GM12878 (cell line): ENCODE measurements at regions not wholly inside any gene's neighbourhood (a gene's known extent, or its start where the extent isn't known, plus 50 kb on each side); places are given as distances from the start of the nearest gene placed in this dataset.

ENCODE experiments used
- ATAC-seq: fragments of 200-7000 bp; cut with Tn5 transposase; 3 replicates; pipeline ENCODE4 v1.9.1; 2020; ENCODE audit warnings: mild to moderate bottlenecking, moderate library complexity
- BruUV-seq: library from RNA; stranded (reverse); fragments of 400-500 nt; replicated peaks from 2 replicates; lab custom pipeline; 2021; lab: Mats Ljungman, UMichigan
- CTCF ChIA-PET: fragments of 300-600 bp; sonication (Branson Sonifier 250); formaldehyde crosslinking; extraction: SDS; loops from one replicate; lab custom pipeline; 2021; ENCODE audit warnings: inconsistent platforms; lab: Yijun Ruan, JAX
- POLR2A ChIA-PET: fragments of 350-600 bp; formaldehyde crosslinking; extraction: SDS; loops from one replicate; lab custom pipeline; 2021; ENCODE audit warnings: inconsistent platforms; lab: Charles Lee
- RAD21 ChIA-PET: fragments of 300-600 bp; sonication (Branson Sonifier 250); formaldehyde crosslinking; loops from one replicate; lab custom pipeline; 2023; ENCODE audit warnings: antibody characterized with exemption; ENCODE audit not compliant: unreplicated experiment; lab: Charles Lee
- SMC1A ChIA-PET: fragments of 300-600 bp; sonication (Branson Sonifier 250); formaldehyde crosslinking; loops from one replicate; lab custom pipeline; 2023; ENCODE audit not compliant: unreplicated experiment, uncharacterized antibody; lab: Charles Lee
- DNase-seq: peaks from one replicate; pipeline ENCODE4 v3.0.0-alpha.2; 2011; ENCODE audit warnings: low read depth, low spot score
- FAIRE-seq: peaks from 3 replicates; lab custom pipeline; 2011; peaks lifted over from hg19 to GRCh38; lab: Jason Lieb, UNC
- H2AFZ ChIP-seq: 2 replicates; pipeline ENCODE4 v1.6.0; 2011; ENCODE audit warnings: low read depth, low read length, control low read depth; ENCODE audit not compliant: control insufficient read depth
- H3K27ac ChIP-seq: 2 replicates; pipeline ENCODE4 v1.5.1; 2011; ENCODE audit warnings: control low read depth; ENCODE audit not compliant: control insufficient read depth, insufficient read depth
- H3K27me3 ChIP-seq, 2 experiments: replicated peaks in 1 of 2; 2 replicates each; pipeline versions ENCODE4 v1.6.0 to v1.6.1; 2011; ENCODE audit warnings: low read length in 1 of 2; ENCODE audit not compliant: control insufficient read depth in 2 of 2, insufficient read depth in 2 of 2
- H3K36me3 ChIP-seq, 2 experiments: 2 replicates each; pipeline ENCODE4 v1.5.1; 2011; ENCODE audit warnings: low read length in 1 of 2; ENCODE audit not compliant: control insufficient read depth in 2 of 2, insufficient read depth in 2 of 2
- H3K4me1 ChIP-seq: 2 replicates; pipeline ENCODE4 v1.6.1; 2011; ENCODE audit warnings: mild to moderate bottlenecking, low read length, moderate library complexity, mixed read lengths; ENCODE audit not compliant: control insufficient read depth, insufficient read depth
- H3K4me2 ChIP-seq: 2 replicates; pipeline ENCODE4 v1.6.0; 2011; ENCODE audit warnings: control low read depth; ENCODE audit not compliant: control insufficient read depth, insufficient read depth
- H3K4me3 ChIP-seq: fragments of 200-600 bp; sonication (generic); 2 replicates; pipeline ENCODE4 v1.5.1; 2016
- H3K79me2 ChIP-seq: 2 replicates; pipeline ENCODE4 v1.6.0; 2011; ENCODE audit warnings: low read length; ENCODE audit not compliant: control insufficient read depth, insufficient read depth
- H3K9ac ChIP-seq: 2 replicates; pipeline ENCODE4 v1.8.0; 2011; ENCODE audit warnings: low read length, control low read depth, mixed read lengths; ENCODE audit not compliant: control insufficient read depth, insufficient read depth
- H3K9me3 ChIP-seq: replicated peaks from 3 replicates; pipeline ENCODE4 v1.5.1; 2011; ENCODE audit warnings: mild to moderate bottlenecking, low read length; ENCODE audit not compliant: control insufficient read depth, insufficient read depth
- H4K20me1 ChIP-seq: 2 replicates; pipeline ENCODE4 v1.6.0; 2011; ENCODE audit not compliant: control insufficient read depth, insufficient read depth
- BMI1 ChIP-seq: fragments of 450-650 bp; IDR thresholded peaks from 2 replicates; pipeline ENCODE4 v1.6.1; 2016; ENCODE audit warnings: mild to moderate bottlenecking, moderate library complexity, borderline replicate concordance
- CEBPZ ChIP-seq: fragments of 150-350 bp; IDR thresholded peaks from 2 replicates; pipeline ENCODE4 v1.6.1; 2016; ENCODE audit warnings: low read depth, low read length
- EED ChIP-seq: sonication (generic); IDR thresholded peaks from 2 replicates; pipeline ENCODE4 v1.6.1; 2016; ENCODE audit warnings: antibody characterized with exemption, low read depth
- MAX ChIP-seq: IDR thresholded peaks from 2 replicates; pipeline ENCODE4 v1.6.1; 2012; ENCODE audit warnings: low read depth, low read length, improper control_type of control experiment
- MTA2 ChIP-seq: fragments of 450-650 bp; IDR thresholded peaks from 2 replicates; pipeline ENCODE4 v1.6.1; 2016; ENCODE audit warnings: low read depth, mild to moderate bottlenecking, moderate library complexity
- RFX5 ChIP-seq: IDR thresholded peaks from 2 replicates; pipeline ENCODE4 v1.6.1; 2011; ENCODE audit warnings: low read depth, low read length, improper control_type of control experiment
- WGBS: methylation state at CpG from one replicate; pipeline ENCODE4 v1.1.6; 2016; ENCODE audit warnings: low lambda C conversion rate; ENCODE audit not compliant: insufficient replicate concordance, insufficient coverage; ENCODE audit errors: missing lambda C conversion rate; 5-methylcytosine and 5-hydroxymethylcytosine counted together
- in situ Hi-C: fragments of 300-500 bp; cut with MboI; formaldehyde crosslinking; loops from 9 replicates; pipeline ENCODE4 v1.14.3; 2018; ENCODE audit warnings: mixed read lengths
- intact Hi-C: fragments of 100-400 bp; cut with micrococcal nuclease; formaldehyde crosslinking; loops from one replicate; pipeline ENCODE4 v1.14.2; 2022; ENCODE audit not compliant: unreplicated experiment
- TF ChIP-seq, protein P1 (sequence below): fragments of 450-650 bp; IDR thresholded peaks from 2 replicates; pipeline ENCODE4 v1.6.1; 2014; ENCODE audit warnings: mild to moderate bottlenecking
- TF ChIP-seq, protein P2 (sequence below): IDR thresholded peaks from 2 replicates; pipeline ENCODE4 v1.6.1; 2011; ENCODE audit warnings: low read depth, low read length, improper control_type of control experiment, borderline replicate concordance

DNA sequence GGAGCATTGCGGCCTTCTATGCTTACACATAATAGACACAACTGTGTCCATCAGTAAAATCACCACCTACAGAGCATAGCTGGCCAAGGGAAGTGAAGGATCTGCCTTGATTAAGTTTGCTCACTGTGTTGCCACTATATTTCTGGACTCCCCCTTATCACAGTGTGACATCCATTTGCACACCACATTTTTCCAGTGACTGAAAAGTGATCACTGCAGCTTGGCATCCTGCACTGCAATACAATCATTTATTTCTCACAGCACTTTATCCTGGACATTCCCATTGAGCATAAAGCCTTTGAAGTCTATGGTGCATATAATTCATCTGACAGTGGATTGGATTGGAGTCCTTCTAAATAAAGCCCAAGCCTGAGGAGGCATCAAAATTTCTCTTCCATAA is 217.2 kb downstream of the NOVA1 start:
- Histone ChIP-seq H3K79me2 (no peaks in the 10 kb centered on the region), H3K4me1 (no peaks in the 10 kb centered on the region), H4K20me1 (no peaks in the 10 kb centered on the region), H3K27me3 (no peaks in the 10 kb centered on the region), H3K9ac (no peak overlapping the region), H2AFZ (no peak overlapping the region), H3K4me2 (no peak overlapping the region)
- RAD21 ChIA-PET: no interaction called here
- CTCF ChIA-PET: no interaction called here
- DNase-seq: no peak
- intact Hi-C loops: no loop called here
- POLR2A ChIA-PET: no interaction called here
- FAIRE-seq: no peak
- WGBS: 8% methylated on average over 1 of the region's 1 CpG
- ATAC-seq: no peak
- in situ Hi-C loops: no loop called here
- TF ChIP-seq, protein P1, sequence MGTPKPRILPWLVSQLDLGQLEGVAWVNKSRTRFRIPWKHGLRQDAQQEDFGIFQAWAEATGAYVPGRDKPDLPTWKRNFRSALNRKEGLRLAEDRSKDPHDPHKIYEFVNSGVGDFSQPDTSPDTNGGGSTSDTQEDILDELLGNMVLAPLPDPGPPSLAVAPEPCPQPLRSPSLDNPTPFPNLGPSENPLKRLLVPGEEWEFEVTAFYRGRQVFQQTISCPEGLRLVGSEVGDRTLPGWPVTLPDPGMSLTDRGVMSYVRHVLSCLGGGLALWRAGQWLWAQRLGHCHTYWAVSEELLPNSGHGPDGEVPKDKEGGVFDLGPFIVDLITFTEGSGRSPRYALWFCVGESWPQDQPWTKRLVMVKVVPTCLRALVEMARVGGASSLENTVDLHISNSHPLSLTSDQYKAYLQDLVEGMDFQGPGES: no peak
- TF ChIP-seq, all 136 proteins: peak for 0
- BruUV-seq: no TSS peak
- no peak overlapping the region for H3K4me3 ChIP-seq
- H3K9me3 ChIP-seq: no peaks in the 10 kb centered on the region; the same call in 2 of the 3 replicates
- H3K36me3 ChIP-seq: no peaks in the 10 kb centered on the region
- no peak overlapping the region for H3K27ac ChIP-seq
- SMC1A ChIA-PET: no interaction called here

DNA sequence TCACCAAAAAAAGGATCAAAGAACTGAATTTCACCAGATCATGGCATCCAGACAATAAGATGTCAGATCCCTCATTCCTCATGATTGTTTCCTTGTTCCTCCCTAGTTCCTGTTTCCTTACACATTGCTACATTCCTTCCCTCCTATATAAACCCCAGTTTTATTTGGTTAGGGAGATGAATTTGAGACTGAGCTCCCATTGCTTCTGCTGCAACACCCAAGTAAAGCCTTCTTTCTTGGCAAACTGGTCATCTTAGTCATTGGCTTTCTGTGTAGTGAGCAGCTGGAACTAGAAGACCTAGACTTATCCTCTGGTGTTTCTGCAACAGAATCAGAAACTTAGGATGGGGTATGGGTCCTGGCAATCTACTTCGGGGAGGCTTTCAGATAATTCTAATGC is 217.9 kb downstream of the NOVA1 start:
- H3K4me1 ChIP-seq: no peaks in the 10 kb centered on the region
- H3K36me3 ChIP-seq: no peaks in the 10 kb centered on the region
- no peaks in the 10 kb centered on the region for H3K79me2 ChIP-seq
- ChIA-PET POLR2A (no interaction called here), SMC1A (no interaction called here), RAD21 (no interaction called here), CTCF (no interaction called here)
- no peaks in the 10 kb centered on the region for H3K27me3 ChIP-seq
- no peak overlapping the region for H3K4me2 ChIP-seq
- BruUV-seq: no TSS peak
- no peak overlapping the region for H3K9ac ChIP-seq
- intact Hi-C loops: no loop called here
- H3K27ac ChIP-seq: no peak overlapping the region
- no peak for FAIRE-seq
- H4K20me1 ChIP-seq: no peaks in the 10 kb centered on the region
- H3K4me3 ChIP-seq: no peak overlapping the region
- 0% methylated on average over 1 of the region's 1 CpG for WGBS
- H2AFZ ChIP-seq: no peak overlapping the region
- ATAC-seq: no peak
- in situ Hi-C loops: no loop called here
- no peaks in the 10 kb centered on the region; the same call in 2 of the 3 replicates for H3K9me3 ChIP-seq
- no peak for DNase-seq
- TF ChIP-seq, protein P2, sequence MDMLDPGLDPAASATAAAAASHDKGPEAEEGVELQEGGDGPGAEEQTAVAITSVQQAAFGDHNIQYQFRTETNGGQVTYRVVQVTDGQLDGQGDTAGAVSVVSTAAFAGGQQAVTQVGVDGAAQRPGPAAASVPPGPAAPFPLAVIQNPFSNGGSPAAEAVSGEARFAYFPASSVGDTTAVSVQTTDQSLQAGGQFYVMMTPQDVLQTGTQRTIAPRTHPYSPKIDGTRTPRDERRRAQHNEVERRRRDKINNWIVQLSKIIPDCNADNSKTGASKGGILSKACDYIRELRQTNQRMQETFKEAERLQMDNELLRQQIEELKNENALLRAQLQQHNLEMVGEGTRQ: no peak
- TF ChIP-seq BMI1 (no peak), CEBPZ (no peak), RFX5 (no peak), EED (no peak), MAX (no peak), MTA2 (no peak)
